HCT116 (cell line): ENCODE measurements at regions not wholly inside any gene's neighbourhood (a gene's known extent, or its start where the extent isn't known, plus 50 kb on each side); places are given as distances from the start of the nearest gene placed in this dataset.

ENCODE experiments used
- ATAC-seq: fragments of 200-7000 bp; cut with Tn5 transposase; 2 replicates; pipeline ENCODE4 v1.9.1; 2020; ENCODE audit warnings: mild to moderate bottlenecking, moderate library complexity
- BruUV-seq: library from RNA; stranded (reverse); fragments of 400-500 nt; replicated peaks from 2 replicates; lab custom pipeline; 2021; lab: Mats Ljungman, UMichigan
- CTCF ChIA-PET: fragments of 300-600 bp; sonication (Branson Sonifier 250); formaldehyde crosslinking; loops from one replicate; lab custom pipeline; 2021; ENCODE audit warnings: antibody characterized with exemption; lab: Charles Lee
- POLR2A ChIA-PET: fragments of 300-600, 350-600 bp; sonication (Branson Sonifier 250); formaldehyde crosslinking; loops from one replicate; lab custom pipeline; 2021; ENCODE audit warnings: antibody characterized with exemption; lab: Charles Lee
- RAD21 ChIA-PET, 2 experiments: fragments of 300-600 bp; sonication (Branson Sonifier 250); formaldehyde crosslinking; loops; one replicate each; lab custom pipeline; 2023; ENCODE audit warnings: low total read pairs in 2 of 2; ENCODE audit not compliant: uncharacterized antibody in 2 of 2, unreplicated experiment in 2 of 2, low non-redundant PET in 1 of 2; lab: Charles Lee
- DNase-seq: peaks from one replicate; pipeline ENCODE4 v3.0.0-alpha.2; 2010; ENCODE audit warnings: low read depth, low spot score
- H2AFZ ChIP-seq: fragments of 200-600 bp; shearing (Covaris generic), sonication (generic); 2 replicates; pipeline ENCODE4 v1.6.1; 2017; ENCODE audit warnings: low read depth, mixed run types, mixed read lengths, antibody characterized with exemption, low read length; ENCODE audit not compliant: poor library complexity, severe bottlenecking
- H3K27ac ChIP-seq: 2 replicates; pipeline ENCODE4 v1.5.1; 2012; ENCODE audit warnings: low read depth, low read length
- H3K27me3 ChIP-seq: fragments of 200-600 bp; sonication (generic); 2 replicates; pipeline ENCODE4 v1.6.1; 2016; ENCODE audit warnings: mixed run types, low read length, mixed read lengths; ENCODE audit not compliant: insufficient read depth
- H3K36me3 ChIP-seq, 2 experiments: fragments of 200-500 bp in 1 of 2; fragments of 200-600 bp in 1 of 2; sonication (Bioruptor generic) in 1 of 2; sonication (generic) in 1 of 2; 2 replicates each; pipeline versions ENCODE4 v1.5.1 to v1.6.1; 2014 to 2016; ENCODE audit warnings: low read length in 2 of 2, inconsistent platforms in 1 of 2, mixed read lengths in 1 of 2, mixed run types in 1 of 2; ENCODE audit not compliant: insufficient read depth in 2 of 2, control insufficient read depth in 1 of 2
- H3K4me1 ChIP-seq, 2 experiments: fragments of 200-600 bp in 1 of 2; sonication (generic) in 1 of 2; 2 replicates each; pipeline versions ENCODE4 v1.5.1 to v1.6.1; 2012 to 2017; ENCODE audit warnings: low read length in 2 of 2, inconsistent platforms in 1 of 2, mild to moderate bottlenecking in 1 of 2, mixed read lengths in 1 of 2, mixed run types in 1 of 2, moderate library complexity in 1 of 2; ENCODE audit not compliant: insufficient read depth in 2 of 2, control insufficient read depth in 1 of 2
- H3K4me2 ChIP-seq: fragments of 200-600 bp; sonication (generic); 2 replicates; pipeline ENCODE4 v1.6.1; 2017; ENCODE audit warnings: mixed run types, low read length, mixed read lengths
- H3K4me3 ChIP-seq, 2 experiments: fragments of 200-600 bp in 1 of 2; sonication (generic) in 1 of 2; replicated peaks in 1 of 2; 2 replicates each; pipeline ENCODE4 v1.5.1; 2011 to 2016; ENCODE audit warnings: low read length in 2 of 2, control low read depth in 1 of 2, low read depth in 1 of 2, mild to moderate bottlenecking in 1 of 2, mixed read lengths in 1 of 2, mixed run types in 1 of 2
- H3K79me2 ChIP-seq: fragments of 200-600 bp; sonication (generic); 2 replicates; pipeline ENCODE4 v1.6.1; 2017; ENCODE audit warnings: mild to moderate bottlenecking, mixed run types, low read length, moderate library complexity, mixed read lengths; ENCODE audit not compliant: insufficient read depth
- H3K9ac ChIP-seq: fragments of 200-600 bp; sonication (generic); 2 replicates; pipeline ENCODE4 v1.6.1; 2016; ENCODE audit warnings: low read length, mixed read lengths
- H3K9me2 ChIP-seq: fragments of 200-600 bp; sonication (generic), shearing (Covaris generic); 2 replicates; pipeline ENCODE4 v1.6.1; 2017; ENCODE audit warnings: mixed run types, mild to moderate bottlenecking, moderate library complexity; ENCODE audit not compliant: insufficient read depth
- H3K9me3 ChIP-seq, 2 experiments: fragments of 200-500 bp in 1 of 2; fragments of 200-600 bp in 1 of 2; sonication (Bioruptor generic) in 1 of 2; sonication (generic) in 1 of 2; 2 replicates each; pipeline ENCODE4 v1.6.1; 2014 to 2017; ENCODE audit warnings: low read length in 2 of 2, mixed read lengths in 2 of 2, inconsistent platforms in 1 of 2, low read depth in 1 of 2, mild to moderate bottlenecking in 1 of 2, mixed run types in 1 of 2, moderate library complexity in 1 of 2; ENCODE audit not compliant: control insufficient read depth in 1 of 2, insufficient read depth in 1 of 2
- H4K20me1 ChIP-seq: fragments of 200-600 bp; sonication (generic), shearing (Covaris generic); 2 replicates; pipeline ENCODE4 v1.6.1; 2017; ENCODE audit warnings: mixed run types, mild to moderate bottlenecking, moderate library complexity; ENCODE audit not compliant: insufficient read depth
- CEBPB ChIP-seq: IDR thresholded peaks from 2 replicates; pipeline ENCODE4 v1.6.1; 2012; ENCODE audit warnings: low read depth
- EZH2 ChIP-seq: fragments of 200-600 bp; sonication (generic); IDR thresholded peaks from 2 replicates; pipeline ENCODE4 v1.6.1; 2017; ENCODE audit warnings: antibody characterized with exemption, mixed run types
- FOSL1 ChIP-seq: IDR thresholded peaks from 2 replicates; pipeline ENCODE4 v1.6.1; 2012; ENCODE audit warnings: low read depth
- JUND ChIP-seq: IDR thresholded peaks from 2 replicates; pipeline ENCODE4 v1.6.1; 2012
- MAX ChIP-seq: IDR thresholded peaks from 2 replicates; pipeline ENCODE4 v1.6.1; 2012
- POLR2A ChIP-seq: IDR thresholded peaks from 2 replicates; pipeline ENCODE4 v1.7.0; 2011; ENCODE audit warnings: borderline replicate concordance; ENCODE audit not compliant: insufficient read depth, insufficient read length; ENCODE audit errors: extremely low read depth
- POLR2AphosphoS5 ChIP-seq: IDR thresholded peaks from 2 replicates; pipeline ENCODE4 v1.6.1; 2011; ENCODE audit warnings: mild to moderate bottlenecking, low read depth, low read length, moderate library complexity
- RAD21 ChIP-seq: IDR thresholded peaks from 2 replicates; pipeline ENCODE4 v1.6.1; 2012; ENCODE audit warnings: low read depth, mild to moderate bottlenecking
- SP1 ChIP-seq: IDR thresholded peaks from 2 replicates; pipeline ENCODE4 v1.6.1; 2012; ENCODE audit warnings: low read depth
- SRF ChIP-seq: IDR thresholded peaks from 2 replicates; pipeline ENCODE4 v1.6.1; 2012; ENCODE audit warnings: low read depth
- TCF7L2 ChIP-seq: IDR thresholded peaks from 2 replicates; pipeline ENCODE4 v1.7.0; 2011; ENCODE audit warnings: borderline replicate concordance, inconsistent platforms; ENCODE audit not compliant: insufficient read depth, insufficient read length; ENCODE audit errors: extremely low read depth
- ZBTB33 ChIP-seq: IDR thresholded peaks from 2 replicates; pipeline ENCODE4 v1.6.1; 2011; ENCODE audit warnings: mild to moderate bottlenecking, low read length, moderate library complexity; ENCODE audit not compliant: insufficient replicate concordance; ENCODE audit errors: extremely low read depth
- ZNF274 ChIP-seq: fragments of 200-500 bp; sonication (Bioruptor generic); IDR thresholded peaks from 2 replicates; pipeline ENCODE4 v1.6.1; 2014; ENCODE audit warnings: mild to moderate bottlenecking, low read depth, low read length, inconsistent platforms
- intact Hi-C: fragments of 100-400 bp; cut with micrococcal nuclease; formaldehyde crosslinking; loops from 2 replicates; pipeline ENCODE4 v1.10.0; 2022

DNA sequence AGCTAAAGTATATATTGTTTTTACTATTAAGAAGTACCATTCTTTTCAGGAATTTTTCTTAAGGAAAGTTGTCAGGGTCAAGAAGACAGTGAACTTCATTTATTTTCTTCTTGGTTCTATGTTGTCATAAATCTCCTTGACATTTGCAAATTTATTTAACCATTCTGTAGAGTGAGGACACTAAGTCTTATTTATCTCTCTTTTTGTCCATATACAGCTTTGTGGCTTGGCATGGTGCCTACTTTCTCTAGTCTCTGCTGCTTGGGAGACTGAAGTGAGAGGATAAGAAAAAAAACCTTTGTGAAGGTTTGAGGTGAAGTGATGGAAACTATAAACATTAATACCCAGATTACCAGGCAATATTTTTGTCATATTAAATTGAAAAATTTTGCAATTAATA lies 1389.4 kb downstream of the SUCLG1 start:
- H3K27ac ChIP-seq = no peak overlapping the region
- RAD21 ChIA-PET = no interaction called here

More for the DNA sequence above, 1389.4 kb downstream of the SUCLG1 start:
- Histone ChIP-seq H2AFZ (no peak overlapping the region), H3K9ac (no peak overlapping the region), H3K4me1 (no peaks in the 10 kb centered on the region), H3K36me3 (no peaks in the 10 kb centered on the region), H4K20me1 (no peaks in the 10 kb centered on the region), H3K4me3 (no peak overlapping the region), H3K9me3 (no peaks in the 10 kb centered on the region), H3K4me2 (no peak overlapping the region), H3K9me2 (no peaks in the 10 kb centered on the region), H3K79me2 (no peaks in the 10 kb centered on the region), H3K27me3 (no peaks in the 10 kb centered on the region)
- TF ChIP-seq RAD21 (no peak), FOSL1 (no peak), ZNF274 (no peak), SRF (no peak), CEBPB (no peak), MAX (no peak), POLR2AphosphoS5 (no peak), EZH2 (no peak), POLR2A (no peak), TCF7L2 (no peak), SP1 (no peak), ZBTB33 (no peak), JUND (no peak)
- no peak for DNase-seq
- CTCF ChIA-PET = no interaction called here
- intact Hi-C loops = no loop called here
- no TSS peak for BruUV-seq
- ATAC-seq = no peak
- POLR2A ChIA-PET = no interaction called here
